Activated CD4-positive, CD25-positive, alpha-beta regulatory T cell treated with anti-CD3 and anti-CD28 coated beads, Interleukin-2, amount 50 U/mL, for 24 hours (primary cell): ENCODE measurements at regions not wholly inside any gene's neighbourhood (a gene's known extent, or its start where the extent isn't known, plus 50 kb on each side); places are given as distances from the start of the nearest gene placed in this dataset.
"Not testable (repeated sequence)": the region's sequence is repeated elsewhere in the genome, so short reads cannot be mapped to it uniquely, and the experiment has no call there.

Source experiments
- ATAC-seq, 2 donors: fragments of 150-1000 bp; cut with Tn5 transposase; one replicate each; pipeline ENCODE4 v1.10.0; 2021; ENCODE audit warnings: mild to moderate bottlenecking in 1 of 2, moderate library complexity in 1 of 2

DNA sequence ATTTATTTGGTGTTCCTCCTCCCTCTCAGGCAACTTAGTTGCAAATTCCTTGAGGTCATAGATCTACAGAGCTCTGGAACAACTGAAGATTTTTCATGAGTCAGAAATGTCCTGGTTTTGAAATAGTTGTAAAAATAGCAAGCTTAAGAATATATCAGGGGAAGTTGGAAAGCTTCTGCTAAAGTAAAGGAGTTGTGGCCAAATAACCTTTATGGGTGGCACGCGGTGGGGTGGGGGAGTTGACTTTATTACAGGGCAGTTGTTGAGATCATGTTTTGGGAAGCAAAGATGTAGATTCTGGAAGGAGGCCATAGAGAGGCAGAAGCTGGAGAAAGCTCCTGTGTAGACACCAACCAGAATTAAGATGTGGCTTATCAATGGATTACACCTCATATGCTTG lies 326.0 kb upstream of the MTPN start:
- ATAC-seq = no peak

DNA sequence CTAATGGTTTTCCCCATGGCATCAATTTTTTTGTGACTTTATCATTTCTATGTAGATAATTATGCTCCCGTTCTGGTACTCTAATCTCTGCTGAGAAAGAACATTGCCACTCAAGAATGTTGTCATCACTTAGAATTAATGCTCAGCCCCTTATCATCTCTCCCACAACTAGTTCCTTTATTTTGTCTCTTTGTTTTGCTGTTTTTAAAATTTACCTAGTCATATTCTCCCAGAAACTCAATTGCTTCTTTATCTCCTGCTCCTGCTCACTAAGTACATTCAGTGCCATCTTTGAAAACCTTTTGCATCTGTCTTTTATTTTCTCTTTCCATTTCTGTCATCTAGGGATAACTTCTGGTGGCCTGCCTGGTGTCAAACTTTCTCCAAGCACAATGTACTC lies 324.9 kb upstream of the MTPN start:
- no peak for ATAC-seq

DNA sequence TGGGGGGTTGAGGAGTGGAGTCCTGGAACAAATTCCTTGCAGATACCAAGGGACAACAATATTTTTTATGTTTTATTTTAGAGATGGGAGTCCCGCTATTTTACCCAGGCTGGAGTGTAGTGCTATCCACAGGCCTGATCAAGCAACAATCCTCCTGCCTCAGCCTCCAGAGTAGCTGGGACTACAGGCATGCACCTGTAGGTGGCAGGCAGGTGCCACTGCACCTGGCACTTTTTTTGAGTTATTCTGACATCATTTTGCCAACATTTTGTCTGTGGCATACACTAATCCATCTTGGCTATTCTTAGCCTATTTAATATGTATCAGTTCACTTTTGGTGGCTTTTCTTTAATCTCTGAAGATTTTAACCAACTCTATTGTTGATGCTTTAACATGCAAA lies 317.8 kb upstream of the MTPN start:
- no peak for ATAC-seq

DNA sequence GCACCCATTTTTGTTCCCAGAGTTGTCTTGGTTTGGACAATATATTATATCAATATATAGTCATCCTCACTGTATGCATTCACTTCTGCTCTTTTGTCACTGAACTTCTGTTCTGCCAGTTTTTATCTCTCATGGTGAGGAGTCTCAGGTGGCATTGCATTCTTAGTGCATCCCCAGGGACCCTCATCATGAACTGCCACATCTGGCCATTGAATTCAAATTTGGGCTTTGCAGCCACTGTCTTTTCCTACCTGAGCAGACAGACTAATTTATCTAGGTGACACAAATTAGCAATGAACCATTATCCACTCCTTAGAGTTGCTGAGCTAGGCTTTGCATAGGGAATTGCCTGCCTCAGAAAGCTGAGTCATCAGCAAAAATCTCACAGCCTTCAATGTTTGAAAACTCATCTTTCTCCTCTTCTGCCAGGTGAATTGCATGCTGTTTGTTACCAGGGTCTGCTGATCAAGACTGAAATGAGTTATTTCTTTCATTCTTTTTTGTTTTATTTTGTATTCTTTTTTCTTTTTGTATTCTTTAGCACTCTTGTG lies 316.8 kb upstream of the MTPN start:
- ATAC-seq = no peak

DNA sequence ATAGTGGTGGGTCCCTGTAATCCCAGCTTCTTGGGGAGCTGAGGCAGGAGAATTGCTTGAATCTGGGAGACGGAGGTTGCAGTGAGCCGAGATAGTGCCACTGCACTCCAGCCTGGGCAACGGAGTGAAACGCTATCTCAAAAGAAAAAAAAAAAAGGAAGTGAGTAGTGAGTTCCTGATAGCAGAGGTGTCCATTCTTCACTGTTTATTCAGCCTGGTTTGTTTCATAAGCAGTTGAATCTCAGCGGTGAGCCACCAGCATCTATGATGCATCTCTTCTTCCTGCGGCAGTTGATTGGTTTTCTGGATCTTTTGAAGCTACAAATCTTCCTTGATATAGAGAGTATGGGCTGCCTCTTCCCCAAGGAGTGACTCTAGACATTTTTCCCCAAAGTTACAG lies 316.1 kb upstream of the MTPN start:
- ATAC-seq = no peak

DNA sequence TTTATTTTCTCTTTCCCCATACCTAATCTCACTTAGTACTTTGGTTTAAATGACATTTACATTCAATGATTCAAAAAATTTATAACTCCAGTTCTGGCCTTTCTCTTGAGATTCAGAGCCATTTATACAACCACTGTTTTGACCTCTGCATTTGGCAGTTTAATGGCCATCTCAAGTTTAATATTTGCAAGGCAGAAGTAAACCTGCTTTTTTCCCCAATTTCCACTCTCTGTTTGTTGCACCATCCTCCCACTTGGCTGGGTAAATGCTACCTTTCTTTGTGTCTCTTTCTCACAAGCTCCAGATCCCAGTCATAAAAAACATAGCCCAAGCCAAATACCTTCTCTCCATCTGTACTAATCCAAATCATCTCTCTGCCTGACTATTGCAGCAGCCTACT lies 315.2 kb upstream of the MTPN start:
- ATAC-seq = no peak

DNA sequence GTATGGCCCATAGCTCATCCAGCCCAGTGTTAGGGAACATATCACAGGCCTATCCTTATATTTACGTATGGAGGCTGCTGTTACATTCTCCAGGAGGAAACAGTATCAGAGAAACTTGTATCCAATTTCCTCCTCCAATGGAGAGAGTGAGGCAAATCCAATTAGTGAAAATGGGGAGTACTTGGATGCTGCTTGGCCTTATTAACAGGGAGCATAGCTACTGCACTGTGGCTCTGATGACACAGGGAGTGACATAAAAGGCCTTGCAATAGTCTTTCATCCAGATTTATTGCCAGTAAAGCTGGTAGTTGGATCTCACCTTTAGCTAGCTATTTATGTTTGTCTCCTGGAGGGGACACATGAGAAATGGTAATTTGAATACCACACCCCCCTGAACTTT lies 313.2 kb upstream of the MTPN start:
- no peak for ATAC-seq

DNA sequence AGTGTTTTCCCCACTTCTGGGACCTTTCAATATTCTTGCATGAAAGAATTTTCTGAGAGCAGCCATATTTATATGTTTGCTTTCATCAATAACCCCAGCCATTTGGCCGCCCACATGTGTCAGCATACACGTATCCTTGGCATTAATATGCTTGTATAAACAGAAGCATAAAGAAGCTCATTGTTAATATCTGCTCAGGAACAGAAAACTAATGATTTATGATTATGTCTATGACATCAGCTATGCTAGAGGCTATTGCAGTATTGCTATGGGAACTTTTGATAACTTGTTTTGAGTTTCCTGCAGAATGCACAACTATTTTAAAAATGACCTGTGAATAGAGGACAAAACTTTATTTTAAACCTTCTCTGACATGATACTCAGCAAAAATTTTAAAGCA lies 300.9 kb upstream of the MTPN start:
- ATAC-seq = no peak

DNA sequence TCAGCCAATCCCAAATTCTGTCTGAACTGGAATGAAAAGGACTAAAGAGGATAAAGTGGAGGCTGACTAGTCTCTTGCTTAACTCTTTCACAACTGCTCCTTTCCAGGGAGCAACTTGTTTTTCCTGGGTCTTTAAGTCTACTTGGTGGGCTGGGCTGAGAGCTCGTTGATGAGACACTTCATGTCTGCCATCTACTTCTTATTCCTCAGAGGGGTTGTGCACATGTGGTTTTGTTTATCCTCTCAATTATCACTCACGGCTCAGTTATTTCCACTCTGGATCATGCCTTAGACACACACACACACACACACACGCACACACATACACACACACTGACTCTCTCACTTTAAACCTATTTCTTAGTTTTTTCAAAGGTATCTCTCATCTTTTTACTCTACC lies 298.6 kb upstream of the MTPN start:
- ATAC-seq = no peak

DNA sequence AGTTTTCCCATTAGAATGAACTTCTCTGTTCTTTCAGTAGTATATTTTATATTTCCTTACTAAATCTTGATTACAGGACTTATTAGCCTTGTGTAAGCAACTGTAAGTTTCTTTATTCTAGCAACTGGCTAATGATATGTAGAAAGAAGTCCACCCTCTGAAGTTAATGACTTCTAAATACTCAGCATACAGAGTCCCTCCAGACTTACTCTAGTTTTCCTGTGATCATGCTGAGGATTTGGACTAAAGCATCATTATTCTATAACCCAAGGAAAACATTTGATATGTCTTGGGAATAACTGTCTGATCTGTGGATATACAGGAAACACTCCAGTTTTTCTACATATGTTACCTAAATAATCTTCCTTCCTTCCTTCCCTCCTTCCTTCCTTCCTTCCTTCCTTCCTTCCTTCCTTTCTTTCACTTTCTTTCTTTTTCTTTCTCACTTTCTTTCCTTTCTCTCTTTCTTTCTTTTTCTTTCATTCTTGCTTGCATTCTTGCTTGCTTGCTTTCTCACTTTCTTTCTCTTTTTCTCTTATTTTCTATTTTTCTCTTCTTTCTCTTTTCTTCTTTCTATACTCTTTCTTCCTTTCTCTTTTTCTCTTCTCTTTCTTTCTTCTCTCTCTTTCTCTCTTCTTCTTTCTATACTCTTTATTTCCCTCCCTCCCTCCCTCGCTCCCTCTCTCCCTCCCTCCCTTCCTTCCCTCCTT lies 297.6 kb upstream of the MTPN start:
- ATAC-seq = no peak

DNA sequence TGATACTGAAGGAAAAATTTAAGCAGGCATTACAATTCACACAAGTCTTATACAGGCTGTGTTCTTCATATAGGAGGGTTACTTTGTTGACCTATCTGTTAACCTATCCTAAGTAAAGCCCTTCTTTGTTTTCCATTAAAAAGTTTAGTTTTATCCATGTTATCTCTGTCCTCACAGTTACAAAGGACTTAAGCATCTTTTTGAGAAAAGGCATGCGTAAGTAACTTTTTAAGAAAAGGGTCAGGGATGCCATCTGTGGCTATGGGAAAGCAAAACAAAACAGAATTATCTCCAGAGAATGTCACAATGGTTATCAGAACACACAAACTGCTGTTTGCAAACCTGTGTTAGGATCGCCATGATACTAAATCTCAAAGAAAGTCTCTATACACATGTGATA lies 295.8 kb upstream of the MTPN start:
- ATAC-seq = no peak

DNA sequence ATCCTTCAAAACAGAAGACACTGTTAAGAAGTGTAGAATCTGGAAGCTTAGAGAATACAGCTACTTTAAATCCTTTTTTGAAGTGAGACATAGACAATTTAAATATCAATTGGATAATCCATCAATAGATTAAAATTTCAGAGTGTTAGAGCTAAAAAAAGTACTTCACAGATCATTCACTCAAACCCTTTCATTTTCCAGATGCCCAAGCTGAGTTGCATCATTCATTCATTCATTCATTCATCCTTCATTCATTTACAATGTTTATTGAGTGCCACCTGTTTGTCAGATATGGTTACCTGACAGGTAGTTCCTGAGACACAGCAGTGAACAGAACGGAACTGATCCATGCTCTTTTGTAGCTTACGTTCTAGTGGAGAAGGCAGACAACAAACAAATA lies 290.7 kb upstream of the MTPN start:
- no peak for ATAC-seq

DNA sequence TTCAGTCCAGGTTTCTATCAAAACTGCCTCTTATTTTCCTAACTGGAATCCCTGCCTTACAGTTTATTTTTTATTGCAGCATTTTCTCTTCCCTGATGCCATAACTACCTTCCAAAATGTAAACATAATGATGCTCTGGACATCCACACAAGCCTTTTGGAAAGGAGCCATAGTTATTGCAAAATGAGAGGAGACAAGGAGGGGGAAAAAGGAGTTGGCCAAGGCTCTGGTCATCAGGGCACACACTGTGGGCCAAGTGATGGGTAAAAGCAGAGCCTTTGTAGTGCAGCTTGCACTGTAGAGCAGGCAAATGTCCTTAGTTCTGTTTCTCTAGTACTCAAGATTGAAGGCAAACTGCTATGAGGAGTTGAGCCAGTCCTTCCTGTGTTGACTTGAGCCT lies 289.3 kb upstream of the MTPN start:
- ATAC-seq = no peak

DNA sequence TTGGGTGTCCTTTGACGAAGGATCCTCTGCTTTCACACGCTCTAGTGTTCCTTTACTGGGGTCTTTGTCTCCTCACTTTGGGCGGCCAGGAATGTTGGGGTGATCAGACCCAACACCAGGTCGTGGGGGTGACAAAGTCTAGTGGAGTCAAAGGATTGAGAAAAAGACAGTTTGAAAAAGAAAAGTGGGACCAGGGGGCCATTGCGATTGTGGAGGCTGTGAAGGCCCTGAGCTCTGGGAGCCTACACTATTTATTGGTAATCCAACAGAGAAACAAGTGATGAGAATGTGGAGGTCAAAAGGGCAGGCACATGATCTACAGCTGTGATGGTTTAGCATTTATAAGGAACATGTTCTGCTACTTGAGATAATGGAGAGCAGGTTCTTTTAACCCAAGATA lies 287.1 kb upstream of the MTPN start:
- not testable (repeated sequence) for ATAC-seq

DNA sequence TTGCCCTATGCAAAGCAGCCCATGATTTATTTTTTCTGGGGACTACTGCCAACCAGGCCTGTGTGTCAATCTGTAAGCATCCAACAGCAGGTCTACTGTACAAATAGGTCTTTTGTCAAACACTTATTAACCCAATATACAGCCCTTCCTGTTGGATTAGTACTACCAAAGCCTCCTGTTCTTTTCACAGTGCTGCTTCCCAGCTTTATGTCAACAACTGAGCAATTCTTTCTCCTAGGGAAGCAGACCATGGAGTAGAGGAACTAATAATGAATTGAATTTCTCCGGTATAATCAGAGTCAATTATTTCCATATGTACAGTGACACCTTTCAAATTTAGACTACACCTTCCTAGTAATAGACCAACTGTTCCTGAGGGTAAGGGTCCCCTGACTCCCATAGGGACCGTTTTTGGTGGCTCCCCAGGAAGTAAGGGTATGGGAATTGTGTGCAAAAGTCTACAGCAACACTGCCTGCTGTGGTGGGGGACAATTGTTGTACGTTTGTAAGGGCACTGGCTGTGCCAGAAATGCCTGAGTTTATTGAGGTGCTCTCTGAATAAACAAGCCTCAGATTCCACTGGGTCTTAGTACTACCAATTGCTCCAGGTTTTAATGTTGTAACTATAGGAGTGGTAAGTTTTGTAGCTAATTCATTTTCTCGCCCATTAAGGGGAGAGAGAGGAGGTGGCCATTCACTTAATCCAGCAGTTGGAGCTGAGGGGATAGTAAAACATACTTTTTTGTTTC lies 286.1 kb upstream of the MTPN start:
- ATAC-seq = not testable (repeated sequence)

DNA sequence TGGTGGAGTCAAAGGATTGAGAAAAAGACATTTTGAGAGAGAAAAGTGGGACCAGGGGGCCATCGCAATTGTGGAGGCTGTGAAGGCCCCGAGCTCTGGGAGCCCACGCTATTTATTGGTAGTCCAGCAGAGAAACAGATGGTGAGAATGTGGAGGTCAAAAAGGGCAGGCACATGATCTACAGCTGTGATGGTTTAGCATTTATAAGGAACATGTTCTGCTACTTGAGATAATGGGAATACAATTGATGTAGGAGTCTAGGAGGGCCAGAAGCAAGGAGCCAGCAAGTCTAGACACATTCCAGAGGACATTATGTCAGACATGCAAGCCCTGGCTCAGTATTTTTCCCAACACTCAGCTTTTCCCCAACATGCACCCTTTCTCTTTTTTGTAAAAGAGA lies 283.4 kb upstream of the MTPN start:
- ATAC-seq = not testable (repeated sequence)

DNA sequence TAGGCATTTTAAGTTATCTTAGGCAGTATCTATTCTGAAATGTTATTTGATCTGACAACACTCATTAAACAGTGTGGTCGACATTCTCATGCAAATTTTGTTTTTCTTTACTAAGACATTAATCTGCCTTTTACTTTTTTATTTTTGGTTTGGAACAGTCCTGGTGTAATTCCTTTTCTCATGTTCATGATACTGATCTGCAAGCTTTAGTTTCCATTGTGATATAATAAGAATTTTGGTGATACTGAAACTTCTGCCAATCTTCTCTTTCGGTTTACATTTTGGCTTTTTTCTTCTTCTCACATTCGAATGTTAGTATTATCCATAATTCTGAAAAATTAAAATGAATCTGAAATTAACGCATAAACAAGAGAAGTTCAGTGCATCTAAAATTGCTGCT lies 281.9 kb upstream of the MTPN start:
- no peak for ATAC-seq

DNA sequence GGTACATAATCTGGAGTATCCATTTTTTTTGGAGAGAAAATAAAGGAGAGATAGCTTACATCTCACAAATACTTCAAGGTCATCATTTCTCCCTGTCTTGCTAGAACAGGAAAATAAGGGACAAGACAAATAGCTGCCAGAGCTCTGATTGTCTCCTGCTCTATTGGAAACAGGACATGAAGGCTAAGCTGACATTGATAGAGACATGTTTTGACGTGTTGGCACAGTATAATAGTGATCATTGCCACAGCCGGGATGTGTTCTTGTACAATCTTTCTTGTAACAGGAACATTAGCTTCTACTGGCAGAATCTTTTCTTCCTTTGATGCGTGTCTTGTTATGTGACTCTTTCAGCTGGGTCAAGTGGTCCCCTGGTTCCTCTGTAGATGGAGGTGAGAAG lies 279.3 kb upstream of the MTPN start:
- no peak for ATAC-seq

DNA sequence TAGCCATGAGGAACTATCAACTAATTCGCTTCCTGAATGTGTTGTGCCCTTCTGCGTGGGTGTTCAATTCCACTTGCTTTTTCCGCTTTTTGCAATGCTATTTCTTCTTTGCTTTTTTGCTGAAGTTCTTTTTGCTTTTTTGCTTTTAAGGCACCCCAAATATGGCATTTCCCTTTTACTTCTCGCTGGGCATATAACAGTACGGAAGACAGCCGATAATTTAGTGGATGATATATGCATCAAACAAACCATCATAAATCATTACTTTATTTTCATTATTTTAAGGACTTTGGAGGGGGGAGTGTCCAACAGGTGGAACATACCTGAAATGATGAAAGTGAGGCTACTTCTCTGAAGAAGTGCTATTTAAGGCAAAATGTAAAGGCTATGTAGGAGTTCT lies 277.0 kb upstream of the MTPN start:
- ATAC-seq = no peak

DNA sequence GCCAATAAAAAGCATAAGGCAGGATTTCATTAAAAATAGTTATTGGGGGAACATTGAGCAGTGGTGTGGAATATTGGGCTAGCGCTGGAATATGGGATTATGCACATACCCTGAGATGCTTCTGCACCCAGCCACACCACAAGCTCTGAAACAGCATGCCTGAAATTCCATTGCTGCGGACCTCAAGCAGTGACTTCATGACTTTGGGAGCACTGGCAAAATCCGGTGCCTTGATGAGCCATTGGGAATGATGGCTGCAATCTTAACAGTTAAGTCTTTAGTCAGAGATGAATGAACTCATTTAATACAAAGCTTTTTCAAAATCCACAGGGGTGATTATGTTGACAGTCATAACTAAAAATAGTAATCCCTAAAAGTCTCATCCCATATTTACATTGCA lies 274.7 kb upstream of the MTPN start:
- ATAC-seq = no peak

DNA sequence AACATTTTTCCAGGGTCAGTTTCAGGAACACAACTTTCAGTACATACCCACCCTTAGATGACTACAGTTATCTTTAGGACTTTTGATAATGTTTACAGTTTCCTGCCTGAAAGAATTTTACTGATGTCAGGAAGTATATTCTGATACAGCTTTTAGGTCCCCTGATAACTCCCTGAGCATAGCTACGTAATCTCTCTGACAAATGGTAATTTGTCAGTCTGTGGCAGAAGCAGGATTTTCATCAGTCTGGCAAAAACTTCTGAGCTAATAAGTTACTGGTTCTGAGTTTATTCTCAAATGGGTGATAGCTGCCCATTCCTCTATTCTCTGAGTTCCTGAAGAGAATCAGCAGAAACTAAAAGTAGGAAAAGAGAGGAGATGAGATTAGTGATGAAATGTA lies 270.1 kb upstream of the MTPN start:
- no peak for ATAC-seq

DNA sequence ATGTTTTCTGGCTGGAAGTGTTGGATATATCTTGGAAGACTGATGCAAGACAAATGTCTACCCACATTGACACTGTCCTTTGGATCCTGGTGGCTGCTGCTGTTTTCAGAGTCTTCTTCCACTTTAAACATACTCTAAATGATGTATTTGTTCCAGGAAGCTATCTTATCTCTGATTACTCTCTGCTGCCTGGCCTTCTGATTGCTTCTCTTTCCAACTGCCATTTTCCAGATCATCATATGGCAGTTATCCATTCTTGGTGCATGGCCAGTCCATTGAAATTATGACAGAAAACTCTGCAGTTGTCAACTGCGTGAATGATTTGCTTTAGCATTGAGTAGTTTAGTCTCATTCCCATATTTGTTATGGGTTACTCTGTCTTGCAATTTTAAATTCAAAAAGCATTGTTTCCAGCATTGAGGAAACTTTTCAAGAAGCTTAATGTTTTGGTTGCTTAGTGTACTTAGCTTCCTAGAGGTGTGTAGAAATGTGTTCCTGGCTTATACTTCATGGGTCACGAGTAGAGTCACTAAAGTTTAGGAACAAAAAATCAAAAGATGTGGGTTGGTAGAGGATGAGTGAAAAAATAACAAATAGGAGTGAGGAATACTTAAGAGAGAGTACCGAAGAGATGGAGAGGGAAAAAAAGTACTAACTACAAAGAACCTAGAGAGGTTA lies 268.3 kb upstream of the MTPN start:
- ATAC-seq = no peak

DNA sequence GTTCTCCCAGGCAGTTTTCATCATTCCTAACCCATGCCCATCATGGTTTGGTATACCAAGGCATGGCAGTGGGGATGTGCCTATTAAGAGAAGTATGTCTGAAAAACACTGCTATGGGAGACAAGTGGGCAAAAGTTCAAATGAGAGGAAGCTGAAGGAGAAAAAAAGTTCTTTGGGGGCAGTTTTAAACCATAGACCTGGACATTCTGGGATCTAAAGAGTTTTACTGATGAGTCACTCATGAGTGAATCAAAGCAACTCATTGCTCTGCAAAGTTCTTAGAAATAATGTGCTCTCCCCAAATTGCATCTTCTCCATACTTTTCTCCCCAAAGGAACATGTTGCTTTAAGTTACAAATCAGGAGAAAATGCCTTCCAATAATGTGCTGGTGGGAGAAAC lies 256.9 kb upstream of the MTPN start:
- no peak for ATAC-seq

DNA sequence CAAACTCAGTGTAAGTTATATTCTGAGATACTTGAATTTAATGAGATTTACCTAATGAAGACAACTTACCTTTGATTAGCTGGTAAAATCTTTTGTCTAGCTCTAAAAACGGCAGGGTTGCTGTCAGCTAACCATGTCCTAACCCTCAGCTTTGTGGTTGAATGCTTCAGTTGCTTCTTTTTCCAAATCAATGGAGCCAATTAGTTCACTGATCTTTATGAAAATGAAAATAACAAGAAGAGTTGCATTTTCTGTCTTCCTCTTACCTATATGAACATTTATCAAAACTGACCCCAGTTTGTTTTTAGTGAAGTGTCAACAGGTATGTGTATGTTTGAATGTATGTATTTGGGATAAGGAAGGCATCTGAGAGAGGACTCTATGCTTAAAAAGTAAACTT lies 253.1 kb upstream of the MTPN start:
- no peak for ATAC-seq
